NCI-H774 (cell line): ENCODE measurements at regions not wholly inside any gene's neighbourhood (a gene's known extent, or its start where the extent isn't known, plus 50 kb on each side); places are given as distances from the start of the nearest gene placed in this dataset.
"Not testable (repeated sequence)": the region's sequence is repeated elsewhere in the genome, so short reads cannot be mapped to it uniquely, and the experiment has no call there.

Experiments
- DNase-seq: peaks from one replicate; lab custom pipeline; 2025; lab: John Stamatoyannopoulos, UW

DNA sequence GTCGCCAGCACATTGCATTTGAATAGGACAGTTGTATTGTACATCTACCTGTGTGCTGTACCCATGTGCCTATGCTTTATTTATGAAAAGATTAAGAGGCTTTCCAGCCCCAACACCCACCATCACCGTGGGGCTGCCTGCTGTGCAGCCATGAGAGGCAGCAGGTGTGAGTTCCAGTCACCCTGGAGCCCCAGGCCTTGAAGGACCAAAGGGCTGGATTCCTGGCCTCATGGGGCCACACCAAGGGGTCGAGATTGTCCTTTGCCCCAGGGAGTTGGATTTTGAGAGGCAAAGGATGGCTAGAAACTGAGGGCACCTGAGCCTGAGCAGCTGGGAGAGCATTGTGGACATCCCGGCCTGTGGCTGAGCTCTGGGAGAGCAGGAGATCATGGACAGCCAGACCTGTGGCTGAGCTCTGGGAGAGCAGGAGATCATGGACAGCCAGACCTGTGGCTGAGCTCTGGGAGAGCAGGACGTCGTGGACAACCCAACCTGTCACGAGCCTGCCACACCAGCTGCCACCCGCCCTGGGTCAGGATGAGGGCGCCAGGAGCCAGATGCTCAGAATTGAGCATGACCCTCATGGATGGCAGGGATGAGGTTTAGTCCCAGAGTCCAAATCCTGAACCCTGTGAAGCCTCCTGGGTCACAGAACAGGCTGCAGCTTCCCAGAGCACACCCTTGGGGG, 182.5 kb upstream of the RAB6C start:
- DNase-seq = no peak

DNA sequence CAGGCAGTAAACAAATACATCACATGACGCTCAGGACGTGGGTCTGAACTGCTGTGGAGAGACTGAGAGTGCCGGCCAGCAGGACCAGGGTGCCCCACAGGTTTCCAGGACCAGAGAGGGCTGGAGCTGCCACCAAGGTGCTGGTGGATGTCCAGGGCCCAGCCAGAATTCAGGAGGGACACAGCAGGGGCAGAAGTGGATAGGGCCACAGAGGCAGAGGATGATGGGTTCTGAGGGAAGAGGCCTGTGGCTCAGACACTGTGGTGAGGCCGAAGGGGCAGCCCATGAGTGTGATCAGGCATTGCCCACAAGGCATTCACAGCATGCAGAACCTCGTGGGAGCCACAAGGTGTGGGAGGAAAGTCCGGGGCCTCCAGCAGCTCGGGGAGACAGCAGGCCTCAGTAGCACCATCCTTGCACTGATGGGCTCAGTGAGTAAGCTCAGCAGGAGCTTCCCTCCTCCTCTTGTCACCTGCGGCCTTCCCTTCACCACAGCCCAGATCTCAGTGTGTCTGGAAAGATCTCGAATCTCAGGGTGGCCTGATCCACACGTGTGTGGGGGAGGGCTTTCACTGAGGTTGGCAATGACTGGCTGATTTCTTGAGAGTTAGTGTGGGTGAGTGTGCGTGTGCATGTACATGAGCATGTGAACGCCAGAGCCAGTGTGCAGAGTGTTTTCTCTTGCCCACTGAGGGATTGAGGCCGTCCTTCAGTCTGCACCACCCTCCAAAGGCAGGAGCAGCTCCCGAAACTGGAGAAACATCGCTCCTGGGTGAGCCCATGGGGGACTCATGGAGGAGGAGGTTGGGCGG, 181.8 kb upstream of the RAB6C start:
- DNase-seq = no peak

DNA sequence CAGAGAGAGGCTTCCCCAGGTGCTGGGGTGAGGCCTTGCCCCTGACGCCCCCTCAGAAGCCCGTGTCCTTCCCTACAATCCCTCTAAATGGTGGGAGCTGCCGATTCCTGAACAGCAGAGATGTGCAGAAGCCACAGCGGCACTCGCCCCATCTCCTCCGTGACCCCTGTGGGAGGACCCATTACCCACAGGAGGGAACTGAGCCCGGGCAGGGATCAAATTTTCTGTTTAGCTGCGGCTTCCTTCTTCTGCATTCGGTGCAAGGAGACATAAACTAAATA, 181.2 kb upstream of the RAB6C start:
- DNase-seq = no peak

DNA sequence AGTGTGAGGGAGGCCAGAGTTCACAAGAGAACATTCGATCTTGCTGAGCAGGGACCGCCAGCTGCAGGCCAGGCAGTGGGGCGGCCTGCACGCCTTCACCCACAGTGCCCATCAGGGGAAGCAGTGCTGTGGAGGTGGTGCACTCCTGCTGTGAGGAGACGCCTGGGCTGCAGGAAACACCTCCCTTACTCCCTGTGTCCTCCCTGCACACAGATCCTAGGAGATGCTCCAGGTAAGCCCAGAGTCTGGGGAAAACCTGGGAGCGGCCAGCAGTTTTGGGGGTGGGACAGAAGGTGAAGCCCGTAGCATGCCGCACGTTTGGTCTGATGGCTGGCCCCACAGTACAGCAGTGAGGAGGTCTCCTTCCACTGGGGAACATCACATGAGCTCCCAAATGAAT, 180.8 kb upstream of the RAB6C start:
- DNase-seq = no peak

DNA sequence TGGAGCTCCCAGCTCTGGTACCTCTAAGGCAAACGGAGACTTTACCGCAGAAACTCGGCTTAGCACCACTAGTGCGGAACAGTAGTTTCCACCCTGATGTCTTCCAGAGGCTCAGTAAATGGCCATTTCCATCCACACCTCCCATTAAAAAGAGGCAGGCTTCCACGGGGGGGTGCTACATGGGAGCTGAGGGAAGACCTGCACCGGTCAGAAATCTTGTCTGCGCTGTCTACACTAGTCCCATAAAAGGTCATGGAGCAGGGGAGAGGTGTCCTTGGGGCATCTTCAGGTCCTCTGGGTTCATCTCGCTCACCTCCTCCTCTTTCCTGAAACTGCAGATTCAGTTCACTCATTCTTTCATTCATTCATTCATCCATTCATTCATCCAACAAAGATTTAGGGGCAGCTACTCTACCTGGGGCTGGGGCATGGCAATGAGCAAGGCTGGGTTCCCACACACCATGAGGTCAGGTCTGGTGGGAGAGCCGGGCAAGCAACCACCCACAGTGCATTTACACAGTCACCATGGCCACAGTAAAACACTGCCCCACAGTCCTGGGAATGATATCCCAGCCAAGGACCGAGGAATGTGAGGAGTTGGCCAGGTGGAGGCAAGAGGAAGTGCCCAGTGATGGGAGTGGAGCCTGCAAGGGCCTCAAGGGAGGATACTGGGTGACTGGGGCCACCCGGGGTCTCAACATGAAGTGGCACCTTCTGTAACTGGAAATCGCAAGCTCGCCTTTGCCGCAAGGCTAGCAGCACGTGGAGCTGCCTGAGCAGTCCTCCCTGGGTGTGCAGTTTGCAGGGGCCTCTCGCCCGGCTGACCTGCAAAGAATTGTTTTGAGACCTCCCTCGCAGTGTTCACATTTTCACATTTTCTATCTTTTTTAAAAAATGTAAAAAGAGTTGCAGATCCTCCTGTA, 180.2 kb upstream of the RAB6C start:
- no peak for DNase-seq

DNA sequence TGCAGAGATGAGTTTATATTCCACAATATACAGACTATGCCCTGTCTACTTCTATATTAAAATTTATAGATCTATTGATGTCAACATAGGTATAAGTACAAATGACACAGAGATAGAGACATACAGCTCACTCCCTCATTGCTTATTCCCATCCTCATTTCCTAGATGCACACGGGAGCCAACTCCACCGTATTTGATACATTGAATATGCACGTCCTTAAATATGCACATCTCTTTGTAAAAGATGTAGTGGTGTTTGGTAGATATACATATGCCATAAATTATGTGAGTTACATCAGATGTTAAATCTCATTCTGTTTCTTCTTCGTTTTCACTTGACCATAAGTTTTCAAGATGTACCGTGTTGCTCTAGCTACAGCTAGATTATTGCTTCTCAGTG, 179.2 kb upstream of the RAB6C start:
- no peak for DNase-seq

DNA sequence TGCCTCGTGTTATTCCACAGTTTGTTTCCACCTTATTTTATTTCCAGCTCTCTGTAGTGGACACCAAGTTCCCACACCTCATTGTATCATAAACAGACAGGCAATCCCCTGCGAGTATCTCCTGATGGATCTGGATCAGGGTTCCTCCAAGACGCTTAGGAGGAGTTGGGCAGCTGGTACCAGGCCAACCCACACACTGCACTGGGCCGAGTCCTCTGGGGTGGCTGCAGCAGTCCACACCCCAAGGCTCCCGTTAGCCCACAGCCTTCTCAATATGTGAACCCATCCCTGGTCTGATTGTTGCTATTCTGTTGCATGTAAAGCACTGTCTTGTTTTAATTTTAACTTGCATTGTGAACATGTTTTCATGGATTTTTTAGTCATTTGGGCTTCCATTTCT, 178.8 kb upstream of the RAB6C start:
- no peak for DNase-seq

DNA sequence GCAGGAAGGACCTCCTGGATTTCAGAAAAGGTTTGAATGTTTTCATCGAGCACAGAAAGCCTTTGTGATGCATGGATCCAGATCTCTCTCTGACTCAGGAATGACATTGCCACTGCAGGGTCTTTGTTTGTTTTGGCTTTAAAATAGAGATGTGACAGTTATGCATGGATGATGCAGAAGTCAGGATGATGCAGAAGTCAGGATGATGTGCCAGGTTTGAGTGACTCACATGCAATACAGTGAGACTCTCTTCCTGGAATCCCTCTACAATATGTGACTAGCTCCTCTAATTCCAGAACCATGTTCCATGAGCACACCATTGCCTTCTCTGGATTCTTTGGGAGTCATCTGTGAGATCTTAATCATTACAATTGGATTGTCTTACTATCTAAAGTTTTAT, 177.9 kb upstream of the RAB6C start:
- DNase-seq = no peak

DNA sequence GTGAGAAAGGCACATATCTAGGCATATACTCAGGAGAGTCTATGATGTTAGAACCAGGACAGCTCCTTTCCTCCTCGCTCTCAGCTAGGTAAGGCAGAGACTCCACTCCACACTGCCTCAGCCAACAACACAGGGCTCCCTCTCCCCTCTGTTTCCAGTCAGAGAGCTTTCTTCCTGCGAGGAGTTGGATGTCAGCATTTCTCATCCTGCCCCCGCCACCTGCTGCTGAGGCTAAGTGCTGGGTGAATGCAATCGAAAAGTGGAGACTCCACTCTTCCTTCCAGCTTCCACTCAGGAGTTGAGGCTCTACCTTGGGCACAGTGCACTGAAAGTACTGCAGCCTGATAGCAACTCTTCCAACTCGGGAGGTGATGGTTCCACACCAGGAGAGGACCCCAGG, 177.2 kb upstream of the RAB6C start:
- no peak for DNase-seq

DNA sequence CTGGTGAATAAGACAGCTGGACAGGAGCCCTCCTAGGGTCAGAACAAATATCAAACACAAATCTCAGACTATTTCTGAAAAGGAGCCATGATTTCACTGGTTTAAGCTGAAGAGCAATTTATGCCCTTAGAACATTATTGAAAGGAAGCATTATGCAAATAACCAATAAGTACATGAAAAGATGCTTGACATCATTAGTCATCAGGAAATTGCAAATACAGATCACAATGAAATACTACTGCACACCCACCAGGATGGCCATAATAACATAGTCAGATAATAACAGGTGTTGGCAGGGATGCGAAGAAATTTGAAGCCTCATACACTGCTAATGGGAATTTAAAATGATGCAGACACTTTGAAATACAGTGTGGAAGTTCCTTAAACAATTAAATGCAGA, 176.4 kb upstream of the RAB6C start:
- no peak for DNase-seq

DNA sequence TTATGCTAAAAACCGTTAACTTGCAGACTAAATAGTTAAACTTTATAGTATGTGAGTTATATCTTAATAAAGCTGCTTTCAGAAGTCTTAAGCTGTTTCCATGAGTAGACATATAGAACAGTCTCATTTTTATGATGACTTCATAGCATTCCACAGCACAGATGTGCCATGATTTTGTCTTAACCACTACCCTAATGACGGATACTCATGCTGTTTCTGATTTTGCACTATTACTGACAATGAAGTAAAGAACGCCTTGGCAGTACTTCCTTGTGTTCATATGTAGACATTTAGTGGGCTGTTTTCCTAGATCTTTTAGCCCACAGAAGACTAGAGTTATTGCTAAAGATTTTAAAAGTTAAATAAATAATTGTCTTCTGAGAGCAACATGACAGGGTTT, 175.6 kb upstream of the RAB6C start:
- no peak for DNase-seq

DNA sequence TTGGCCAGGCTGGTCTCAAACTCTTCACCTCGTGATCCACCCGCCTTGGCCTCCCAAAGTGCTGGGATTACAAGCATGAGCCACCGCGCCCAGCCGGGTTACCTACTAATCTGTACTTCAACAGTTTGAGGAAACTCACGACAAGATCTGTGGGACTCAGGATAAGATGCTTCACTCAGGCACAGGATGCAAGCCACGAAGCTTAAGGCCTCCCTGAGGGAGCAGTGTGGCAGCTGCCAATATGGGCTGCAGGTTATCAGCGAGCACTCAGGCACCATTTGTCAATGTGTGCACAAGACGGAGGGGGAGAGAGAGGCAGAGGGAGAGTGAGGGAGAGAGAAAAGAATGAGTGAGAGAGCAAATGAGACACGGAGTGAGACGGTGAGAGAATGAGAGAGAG, 173.6 kb upstream of the RAB6C start:
- no peak for DNase-seq

DNA sequence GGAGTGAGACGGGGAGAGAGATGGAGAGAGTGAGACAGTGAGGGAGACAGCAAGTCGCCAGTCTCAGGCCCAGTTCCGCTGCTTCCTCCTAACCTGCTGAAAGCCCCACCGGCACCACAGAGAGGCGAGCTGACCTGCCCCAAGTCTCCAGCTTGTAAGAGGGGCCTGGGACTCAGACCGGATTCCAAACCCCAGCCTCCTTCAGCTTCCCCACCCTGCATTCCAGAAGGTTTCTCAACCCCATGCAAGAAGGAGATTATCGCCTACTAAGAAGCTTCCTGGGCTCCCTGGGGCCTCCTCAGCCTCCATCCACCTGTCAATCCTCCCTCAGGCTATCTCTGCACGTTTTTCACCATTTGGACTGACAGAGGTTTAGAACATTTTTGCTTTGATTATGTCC, 173.1 kb upstream of the RAB6C start:
- no peak for DNase-seq

DNA sequence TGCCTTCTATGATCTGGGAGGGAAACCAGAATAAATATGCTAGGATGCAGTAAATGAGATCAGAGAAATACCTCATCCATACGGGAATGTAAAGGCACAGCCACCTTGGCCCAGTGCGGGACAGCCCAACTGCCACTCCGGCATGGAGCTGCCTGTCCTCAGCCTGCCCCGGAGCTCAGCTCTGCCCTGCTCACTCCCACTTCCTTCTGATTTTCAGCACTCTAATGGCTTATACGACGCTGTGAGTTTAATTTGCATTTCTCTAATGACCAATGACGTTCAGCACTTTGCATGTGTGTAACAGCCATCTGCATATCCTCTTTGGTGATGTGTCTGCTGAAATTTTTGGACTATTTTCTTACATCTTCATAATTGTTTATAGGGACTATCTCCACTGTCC, 172.5 kb upstream of the RAB6C start:
- DNase-seq = no peak

DNA sequence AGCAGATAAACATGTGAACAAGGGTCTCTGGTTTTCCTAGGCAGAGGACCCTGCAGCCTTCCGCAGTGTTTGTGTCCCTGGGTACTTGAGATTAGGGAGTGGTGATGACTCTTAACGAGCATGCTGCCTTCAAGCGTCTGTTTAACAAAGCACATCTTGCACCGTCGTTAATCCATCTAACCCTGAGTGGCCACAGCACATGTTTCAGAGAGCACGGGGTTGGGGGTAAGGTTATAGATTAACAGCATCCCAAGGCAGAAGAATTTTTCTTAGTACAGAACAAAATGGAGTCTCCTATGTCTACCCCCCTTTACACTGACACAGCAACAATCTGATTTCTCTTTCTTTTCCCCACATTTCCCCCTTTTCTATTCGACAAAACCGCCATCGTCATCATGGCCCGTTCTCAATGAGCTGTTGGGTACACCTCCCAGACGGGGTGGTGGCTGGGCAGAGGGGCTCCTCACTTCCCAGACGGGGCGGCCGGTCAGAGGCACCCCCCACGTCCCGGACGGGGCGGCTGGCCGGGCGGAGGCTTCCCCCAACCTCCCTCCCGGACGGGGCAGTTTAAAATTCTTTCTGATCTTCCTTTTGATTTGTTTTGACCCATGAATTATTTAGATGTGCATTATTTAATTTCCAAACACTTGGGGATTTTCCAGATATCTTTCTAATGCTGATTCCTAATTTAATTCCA, 171.7 kb upstream of the RAB6C start:
- DNase-seq = not testable (repeated sequence)

DNA sequence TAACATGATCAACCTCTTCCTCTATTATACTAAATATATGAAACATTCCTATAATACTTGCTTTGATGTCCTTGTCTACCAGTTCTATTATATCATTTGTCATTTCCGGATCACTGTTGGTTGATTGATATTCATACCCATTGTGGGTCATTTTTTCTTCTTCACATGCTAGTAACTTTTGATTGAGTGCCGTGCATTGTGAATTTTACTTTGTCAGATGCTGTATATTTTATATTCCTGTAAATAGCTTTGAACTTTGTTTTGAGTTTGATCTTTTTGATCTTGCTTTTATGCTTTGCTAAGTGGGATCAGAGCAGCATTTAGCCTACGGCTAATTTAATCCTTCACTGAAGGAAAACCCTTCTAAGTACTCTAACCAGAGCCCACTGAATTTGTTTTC, 168.9 kb upstream of the RAB6C start:
- no peak for DNase-seq

DNA sequence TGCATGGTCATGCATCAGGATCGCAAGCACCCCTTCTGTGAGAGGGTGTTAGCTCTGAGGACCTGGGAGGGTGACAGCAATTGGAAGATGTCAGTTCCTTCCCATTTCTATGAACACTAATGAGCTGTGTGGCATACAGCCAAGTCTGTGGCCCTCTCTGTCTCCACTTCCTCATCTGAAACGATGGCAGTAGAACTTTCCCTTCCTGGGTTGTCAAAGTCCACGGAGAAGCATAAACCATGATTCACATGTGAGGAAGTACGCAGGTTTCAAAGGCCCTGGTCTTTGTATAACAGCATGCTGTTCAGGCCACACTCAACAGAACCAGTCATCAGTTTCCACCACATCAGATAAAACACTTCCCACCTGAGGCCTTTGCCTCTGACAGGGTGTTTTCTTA, 167.4 kb upstream of the RAB6C start:
- DNase-seq = no peak

DNA sequence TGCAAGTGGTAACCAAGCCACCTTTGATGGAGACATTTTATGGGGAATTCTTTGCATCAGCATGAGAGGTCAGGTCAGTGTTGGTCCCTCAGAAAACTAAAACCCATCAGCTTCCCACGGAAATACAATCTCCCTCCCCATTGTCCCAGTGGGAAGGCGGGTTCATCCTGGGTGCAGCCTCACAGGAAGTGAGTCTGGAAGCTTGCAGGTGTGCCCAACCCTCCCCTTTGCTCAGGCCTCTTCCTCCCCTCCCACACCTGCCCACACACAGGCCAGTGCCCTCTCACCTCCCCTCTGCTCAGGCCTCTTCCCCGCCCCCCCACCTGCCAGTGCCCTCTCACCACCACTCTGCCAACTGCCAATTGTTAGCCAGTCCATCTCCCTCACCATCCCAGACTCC, 166.8 kb upstream of the RAB6C start:
- DNase-seq = no peak

DNA sequence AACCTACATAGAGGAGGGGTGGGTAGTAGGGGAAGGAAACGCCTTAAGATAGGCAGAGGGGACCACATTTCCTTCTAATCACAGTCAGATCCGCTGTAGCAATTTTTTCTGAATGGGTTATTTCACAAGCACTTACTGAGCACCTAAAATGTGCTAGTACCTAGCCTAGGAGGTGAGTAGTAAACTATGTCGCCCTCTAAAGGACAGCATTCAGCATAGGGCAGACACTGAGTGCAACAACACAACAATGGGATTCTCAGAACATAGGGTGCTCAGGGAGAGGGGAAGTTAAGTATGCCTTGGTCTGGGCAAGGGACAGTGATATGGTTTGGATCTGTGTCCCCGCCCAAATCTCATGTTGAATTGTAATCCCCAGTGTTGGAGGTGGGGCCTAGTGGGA, 166.1 kb upstream of the RAB6C start:
- no peak for DNase-seq

DNA sequence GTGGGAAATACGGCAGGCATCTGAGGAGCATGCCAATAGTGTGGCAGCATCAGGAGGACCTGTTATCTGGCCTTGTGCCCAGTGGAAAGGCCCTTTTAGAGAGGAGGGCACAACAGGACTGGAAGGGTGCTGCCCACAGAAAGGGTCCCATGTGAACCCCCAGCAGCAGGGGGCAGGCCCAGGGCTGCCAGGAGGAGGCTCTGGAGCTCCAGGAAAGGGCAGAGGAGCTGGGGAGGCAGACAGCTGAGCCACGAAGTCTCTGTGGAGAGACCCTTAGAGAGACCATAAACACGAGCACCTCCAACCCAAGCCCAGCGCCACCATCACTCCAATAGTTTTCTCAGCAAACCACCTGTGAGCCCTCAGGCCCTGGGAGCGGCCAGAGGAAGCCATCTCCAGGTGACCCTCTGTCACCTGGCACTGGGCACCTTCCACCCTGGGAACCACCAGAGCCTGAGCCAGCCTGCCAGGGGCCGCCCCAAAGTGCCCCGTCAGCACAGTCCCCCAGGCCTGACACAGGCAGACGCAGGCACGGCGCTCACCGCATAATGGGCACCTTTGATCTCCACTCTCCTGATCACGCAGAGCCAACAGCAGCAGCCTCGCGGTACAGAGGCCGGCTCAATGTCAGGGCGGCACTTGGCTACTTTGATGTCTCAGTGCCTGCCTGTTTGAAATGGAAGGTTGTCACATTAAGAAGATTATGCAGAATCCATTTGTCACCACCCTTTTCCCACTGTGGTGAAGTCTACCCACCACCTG, 162.5 kb upstream of the RAB6C start:
- no peak for DNase-seq

DNA sequence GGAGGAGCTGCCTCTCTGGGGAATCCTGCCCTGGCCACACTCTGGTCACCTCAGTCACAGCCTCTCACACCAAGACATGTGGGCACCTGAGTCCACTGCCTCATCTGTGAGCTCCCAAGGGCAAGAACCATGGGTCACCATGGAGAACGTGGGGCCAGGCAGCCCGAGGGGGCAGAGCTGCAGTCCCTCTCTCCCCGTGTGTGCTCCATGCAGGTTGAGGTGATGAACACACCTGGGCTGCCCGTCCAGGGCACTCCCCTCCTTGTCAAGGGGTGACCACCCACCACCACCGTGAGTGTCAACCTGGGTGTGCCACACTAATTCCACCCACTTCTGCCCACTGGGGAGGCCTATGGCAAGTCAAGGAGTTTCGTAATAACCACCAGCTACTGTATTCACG, 159.6 kb upstream of the RAB6C start:
- DNase-seq = no peak

DNA sequence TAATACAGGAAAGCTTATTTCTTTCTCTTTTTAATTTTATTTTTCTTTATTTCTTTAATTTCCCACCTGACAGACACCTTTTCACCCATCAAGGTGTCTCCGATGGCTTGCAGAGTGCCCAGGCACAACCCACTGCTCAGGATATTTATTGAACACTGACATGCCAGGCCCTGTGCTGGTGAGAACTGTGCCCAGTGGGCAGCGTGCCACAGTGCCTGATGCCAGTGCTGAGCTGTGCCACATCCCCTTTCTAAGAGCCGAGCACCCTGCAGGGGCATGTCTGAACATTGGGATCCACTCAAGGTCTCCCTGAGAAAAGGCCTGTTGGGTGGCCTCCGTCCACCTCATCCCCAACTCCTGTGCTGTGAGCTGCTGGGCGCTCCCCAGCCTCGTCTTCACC, 158.6 kb upstream of the RAB6C start:
- DNase-seq = no peak
